WTC11 (cell line): ENCODE measurements at regions not wholly inside any gene's neighbourhood (a gene's known extent, or its start where the extent isn't known, plus 50 kb on each side); places are given as distances from the start of the nearest gene placed in this dataset.
"Not testable (repeated sequence)": the region's sequence is repeated elsewhere in the genome, so short reads cannot be mapped to it uniquely, and the experiment has no call there.

Experiments used
- ATAC-seq: fragments of 200-7000 bp; cut with Tn5 transposase; 2 replicates; pipeline ENCODE4 v1.10.0; 2021; ENCODE audit warnings: mild to moderate bottlenecking, moderate library complexity
- CTCF ChIA-PET: fragments of 300-600 bp; sonication (Branson Sonifier 250); formaldehyde crosslinking; loops from one replicate; lab custom pipeline; 2021; ENCODE audit warnings: antibody characterized with exemption; lab: Charles Lee
- POLR2A ChIA-PET: fragments of 350-600 bp; sonication (Branson Sonifier 250); formaldehyde crosslinking; loops from one replicate; lab custom pipeline; 2021; ENCODE audit warnings: antibody characterized with exemption; lab: Charles Lee
- DNase-seq: peaks from one replicate; pipeline ENCODE4 v3.0.0; 2021; ENCODE audit warnings: low spot score
- H3K27ac Mint-ChIP-seq: 2 replicates; pipeline ENCODE4 v1.8.0; 2021; ENCODE audit warnings: mixed read lengths
- H3K27me3 Mint-ChIP-seq: 2 replicates; pipeline ENCODE4 v1.8.0; 2021; ENCODE audit warnings: low read depth, mild to moderate bottlenecking, moderate library complexity, mixed read lengths
- H3K36me3 Mint-ChIP-seq: 2 replicates; pipeline ENCODE4 v1.8.0; 2021; ENCODE audit warnings: mixed read lengths
- H3K4me1 Mint-ChIP-seq: 2 replicates; pipeline ENCODE4 v1.8.0; 2022; ENCODE audit warnings: mixed read lengths
- H3K4me3 Mint-ChIP-seq: 2 replicates; pipeline ENCODE4 v1.8.0; 2021; ENCODE audit warnings: mild to moderate bottlenecking, moderate library complexity, mixed read lengths
- H3K9me3 Mint-ChIP-seq: 2 replicates; pipeline ENCODE4 v1.8.0; 2021; ENCODE audit warnings: mixed read lengths
- ATF6 ChIP-seq: sonication (generic); formaldehyde crosslinking; IDR thresholded peaks from 2 replicates; pipeline ENCODE4 v1.8.1; 2023; ENCODE audit warnings: mild to moderate bottlenecking, missing genetic modification reagents
- CREB1 ChIP-seq: sonication (generic); formaldehyde crosslinking; IDR thresholded peaks from 2 replicates; pipeline ENCODE4 v1.8.0; 2023; ENCODE audit warnings: mild to moderate bottlenecking, missing genetic modification reagents
- CTCF ChIP-seq: fragments of 200-600 bp; IDR thresholded peaks from 2 replicates; pipeline ENCODE4 v1.8.0; 2022; ENCODE audit warnings: antibody characterized with exemption
- FOXK1 ChIP-seq: sonication (generic); formaldehyde crosslinking; IDR thresholded peaks from 2 replicates; pipeline ENCODE4 v1.8.0; 2022; ENCODE audit warnings: mild to moderate bottlenecking, moderate library complexity, missing genetic modification reagents
- FOXP1 ChIP-seq: sonication (generic); formaldehyde crosslinking; IDR thresholded peaks from 2 replicates; pipeline ENCODE4 v1.8.0; 2022; ENCODE audit warnings: missing genetic modification reagents, mild to moderate bottlenecking, moderate library complexity, borderline replicate concordance
- GTF2I ChIP-seq: fragments of 250-450 bp; sonication (Bioruptor Pico); conservative IDR thresholded peaks from 2 replicates; pipeline ENCODE4 v1.4.0; 2021; ENCODE audit warnings: mild to moderate bottlenecking
- HMGA2 ChIP-seq: fragments of 250-450 bp; sonication (Bioruptor Pico); IDR thresholded peaks from 2 replicates; pipeline ENCODE4 v1.4.0; 2021; ENCODE audit warnings: mild to moderate bottlenecking, moderate library complexity
- JAZF1 ChIP-seq: fragments of 250-450 bp; sonication (Bioruptor Pico); IDR thresholded peaks from 2 replicates; pipeline ENCODE4 v1.9.0; 2021; ENCODE audit warnings: moderate library complexity, mild to moderate bottlenecking, inconsistent platforms
- JUN ChIP-seq: sonication (generic); formaldehyde crosslinking; IDR thresholded peaks from 2 replicates; pipeline ENCODE4 v1.8.0; 2023; ENCODE audit warnings: mild to moderate bottlenecking, missing genetic modification reagents
- MXD4 ChIP-seq: fragments of 250-450 bp; sonication (Bioruptor Pico); IDR thresholded peaks from 2 replicates; pipeline ENCODE4 v1.8.0; 2021; ENCODE audit warnings: mild to moderate bottlenecking, moderate library complexity, borderline replicate concordance
- RORB ChIP-seq: fragments of 250-450 bp; sonication (Bioruptor Pico); IDR thresholded peaks from 2 replicates; pipeline ENCODE4 v1.9.0; 2021; ENCODE audit warnings: mild to moderate bottlenecking
- SMAD3 ChIP-seq: sonication (generic); formaldehyde crosslinking; IDR thresholded peaks from 2 replicates; pipeline ENCODE4 v1.8.0; 2022; ENCODE audit warnings: missing genetic modification reagents, mild to moderate bottlenecking, borderline replicate concordance
- SOX15 ChIP-seq: fragments of 250-450 bp; sonication (Bioruptor Pico); IDR thresholded peaks from 2 replicates; pipeline ENCODE4 v1.9.0; 2021; ENCODE audit warnings: mild to moderate bottlenecking
- USF1 ChIP-seq: sonication (generic); formaldehyde crosslinking; IDR thresholded peaks from 2 replicates; pipeline ENCODE4 v1.8.0; 2022; ENCODE audit warnings: mild to moderate bottlenecking, missing genetic modification reagents
- ZBTB21 ChIP-seq: sonication (generic); formaldehyde crosslinking; IDR thresholded peaks from 2 replicates; pipeline ENCODE4 v1.8.1; 2023; ENCODE audit warnings: mild to moderate bottlenecking, missing genetic modification reagents, borderline replicate concordance
- ZBTB43 ChIP-seq: sonication (generic); formaldehyde crosslinking; IDR thresholded peaks from 2 replicates; pipeline ENCODE4 v1.8.1; 2023; ENCODE audit warnings: mild to moderate bottlenecking, missing genetic modification reagents
- ZMAT4 ChIP-seq: fragments of 250-450 bp; sonication (Bioruptor Pico); IDR thresholded peaks from 2 replicates; pipeline ENCODE4 v1.9.0; 2021; ENCODE audit warnings: mild to moderate bottlenecking
- ZNF317 ChIP-seq: sonication (generic); formaldehyde crosslinking; IDR thresholded peaks from 2 replicates; pipeline ENCODE4 v1.8.1; 2023; ENCODE audit warnings: low read depth, mild to moderate bottlenecking, moderate library complexity, missing genetic modification reagents, borderline replicate concordance
- ZNF396 ChIP-seq: fragments of 250-450 bp; sonication (Bioruptor Pico); IDR thresholded peaks from 2 replicates; pipeline ENCODE4 v1.8.0; 2021; ENCODE audit warnings: mild to moderate bottlenecking, moderate library complexity, borderline replicate concordance
- ZNF423 ChIP-seq: fragments of 250-450 bp; sonication (Bioruptor Pico); IDR thresholded peaks from 2 replicates; pipeline ENCODE4 v2.1.2; 2022; ENCODE audit warnings: mild to moderate bottlenecking, moderate library complexity
- TF ChIP-seq, protein P1 (sequence below): fragments of 250-450 bp; sonication (Bioruptor Pico); IDR thresholded peaks from 2 replicates; pipeline ENCODE4 v1.9.0; 2021; ENCODE audit warnings: mild to moderate bottlenecking
- TF ChIP-seq, protein P2 (sequence below): sonication (generic); formaldehyde crosslinking; IDR thresholded peaks from 2 replicates; pipeline ENCODE4 v1.8.0; 2022; ENCODE audit warnings: mild to moderate bottlenecking, missing genetic modification reagents

DNA sequence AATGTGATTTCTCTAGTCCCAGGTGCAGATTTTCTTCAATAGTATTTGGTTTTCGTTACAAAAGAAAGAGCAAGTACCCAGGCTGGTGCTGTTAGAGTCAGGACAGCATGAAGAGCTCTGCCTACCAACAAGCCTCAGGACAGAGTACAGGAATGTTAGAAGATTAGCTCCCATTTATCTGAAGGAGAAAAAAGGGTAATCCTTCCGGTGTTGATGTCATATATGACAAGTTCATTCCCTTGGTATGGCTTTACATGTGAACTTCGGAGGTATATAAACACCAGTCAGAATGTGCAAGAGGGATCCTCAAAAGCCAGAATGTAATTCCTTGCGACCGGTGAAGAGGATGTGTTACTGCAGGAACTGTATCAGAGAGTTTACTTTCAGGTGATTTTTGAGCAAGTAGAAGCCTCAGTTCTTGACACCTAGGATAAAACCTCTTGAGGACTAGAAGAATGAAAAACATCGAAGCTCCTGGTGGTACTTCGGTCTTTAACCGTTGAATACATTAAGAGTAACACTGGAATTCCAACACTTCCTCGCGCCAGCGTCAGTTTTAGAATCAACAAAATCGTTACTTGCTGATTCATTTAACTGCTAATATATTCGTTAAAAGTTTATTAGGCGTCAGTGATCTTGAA is 194.2 kb upstream of the ZNF184 start (continued):
- TF ChIP-seq ZBTB43 (CRISPR knock-in tag) (no peak), ZBTB21 (CRISPR knock-in tag) (no peak), ZMAT4 (CRISPR knock-in tag) (no peak), ZNF317 (CRISPR knock-in tag) (no peak), MXD4 (CRISPR knock-in tag) (no peak), SOX15 (CRISPR knock-in tag) (no peak), CREB1 (CRISPR knock-in tag) (no peak), RORB (CRISPR knock-in tag) (no peak)
- TF ChIP-seq, protein P1, sequence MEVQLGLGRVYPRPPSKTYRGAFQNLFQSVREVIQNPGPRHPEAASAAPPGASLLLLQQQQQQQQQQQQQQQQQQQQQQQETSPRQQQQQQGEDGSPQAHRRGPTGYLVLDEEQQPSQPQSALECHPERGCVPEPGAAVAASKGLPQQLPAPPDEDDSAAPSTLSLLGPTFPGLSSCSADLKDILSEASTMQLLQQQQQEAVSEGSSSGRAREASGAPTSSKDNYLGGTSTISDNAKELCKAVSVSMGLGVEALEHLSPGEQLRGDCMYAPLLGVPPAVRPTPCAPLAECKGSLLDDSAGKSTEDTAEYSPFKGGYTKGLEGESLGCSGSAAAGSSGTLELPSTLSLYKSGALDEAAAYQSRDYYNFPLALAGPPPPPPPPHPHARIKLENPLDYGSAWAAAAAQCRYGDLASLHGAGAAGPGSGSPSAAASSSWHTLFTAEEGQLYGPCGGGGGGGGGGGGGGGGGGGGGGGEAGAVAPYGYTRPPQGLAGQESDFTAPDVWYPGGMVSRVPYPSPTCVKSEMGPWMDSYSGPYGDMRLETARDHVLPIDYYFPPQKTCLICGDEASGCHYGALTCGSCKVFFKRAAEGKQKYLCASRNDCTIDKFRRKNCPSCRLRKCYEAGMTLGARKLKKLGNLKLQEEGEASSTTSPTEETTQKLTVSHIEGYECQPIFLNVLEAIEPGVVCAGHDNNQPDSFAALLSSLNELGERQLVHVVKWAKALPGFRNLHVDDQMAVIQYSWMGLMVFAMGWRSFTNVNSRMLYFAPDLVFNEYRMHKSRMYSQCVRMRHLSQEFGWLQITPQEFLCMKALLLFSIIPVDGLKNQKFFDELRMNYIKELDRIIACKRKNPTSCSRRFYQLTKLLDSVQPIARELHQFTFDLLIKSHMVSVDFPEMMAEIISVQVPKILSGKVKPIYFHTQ (CRISPR knock-in tag): no peak

DNA sequence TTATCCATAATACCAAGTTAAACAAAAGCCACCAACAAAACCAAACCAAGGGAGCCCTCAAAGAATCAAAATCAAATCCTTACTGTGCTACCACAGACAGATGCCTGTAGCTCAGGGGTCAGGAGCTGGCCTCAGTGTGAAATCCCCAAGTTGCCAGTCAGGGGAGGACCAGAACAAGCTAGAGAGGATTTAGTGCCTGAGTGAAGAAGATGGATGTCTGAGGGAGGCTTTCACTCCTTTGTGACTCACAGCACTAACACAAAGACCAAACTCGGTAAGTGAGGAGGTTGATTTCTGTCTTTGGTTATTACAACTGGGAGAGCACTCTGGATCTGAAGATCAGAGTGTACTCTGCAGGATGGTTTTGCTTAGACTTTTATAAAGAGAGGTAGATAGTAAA is 189.9 kb upstream of the ZNF184 start:
- H3K9me3 Mint-ChIP-seq: no peaks in the 10 kb centered on the region
- H3K36me3 Mint-ChIP-seq: no peaks in the 10 kb centered on the region
- peaks cover 27% of the 10 kb centered on the region for H3K27me3 Mint-ChIP-seq
- H3K27ac Mint-ChIP-seq: no peak overlapping the region
- H3K4me3 Mint-ChIP-seq: no peak overlapping the region
- POLR2A ChIA-PET: interaction anchor here (0.8 kb wide), 1 partner anchor 13 kb away, joined by 3 read pairs; no protein-coding TSS in a partner anchor
- CTCF ChIA-PET: interaction anchor here (1.8 kb wide), 1 partner anchor 89 kb away, joined by 7 read pairs; no protein-coding TSS in a partner anchor
- TF ChIP-seq CTCF (no peak), ZNF423 (no peak), SMAD3 (CRISPR knock-in tag) (no peak), JUN (CRISPR knock-in tag) (no peak), ATF6 (CRISPR knock-in tag) (no peak), CREB1 (CRISPR knock-in tag) (no peak), FOXP1 (CRISPR knock-in tag) (no peak), HMGA2 (CRISPR knock-in tag) (no peak), USF1 (CRISPR knock-in tag) (no peak), JAZF1 (CRISPR knock-in tag) (no peak), ZNF396 (CRISPR knock-in tag) (no peak), FOXK1 (CRISPR knock-in tag) (no peak), SOX15 (CRISPR knock-in tag) (no peak), GTF2I (no peak)
- TF ChIP-seq, protein P2, sequence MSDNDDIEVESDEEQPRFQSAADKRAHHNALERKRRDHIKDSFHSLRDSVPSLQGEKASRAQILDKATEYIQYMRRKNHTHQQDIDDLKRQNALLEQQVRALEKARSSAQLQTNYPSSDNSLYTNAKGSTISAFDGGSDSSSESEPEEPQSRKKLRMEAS: no peak
- ATAC-seq (no peak), DNase-seq (no peak)
- H3K4me1 Mint-ChIP-seq: peaks cover 13% of the 10 kb centered on the region

GRCh38 chr6:27662212-27662611 is 189.3 kb upstream of the ZNF184 start:
- H3K27ac Mint-ChIP-seq, H3K9me3 Mint-ChIP-seq, H3K4me3 Mint-ChIP-seq, DNase-seq, H3K36me3 Mint-ChIP-seq, ATAC-seq: not testable (repeated sequence)
- peaks cover 21% of the 10 kb centered on the region for H3K27me3 Mint-ChIP-seq
- POLR2A ChIA-PET: interaction anchor here (0.8 kb wide), 1 partner anchor 12 kb away, joined by 3 read pairs; no protein-coding TSS in a partner anchor
- H3K4me1 Mint-ChIP-seq: peaks cover 12% of the 10 kb centered on the region
- CTCF ChIA-PET: interaction anchor here (1.8 kb wide), 1 partner anchor 90 kb away, joined by 7 read pairs; no protein-coding TSS in a partner anchor
